CD4-positive, alpha-beta T cell treated with Interleukin-4 for 4 hours (primary cell): ENCODE measurements at regions not wholly inside any gene's neighbourhood (a gene's known extent, or its start where the extent isn't known, plus 50 kb on each side); places are given as distances from the start of the nearest gene placed in this dataset.
"Not testable (repeated sequence)": the region's sequence is repeated elsewhere in the genome, so short reads cannot be mapped to it uniquely, and the experiment has no call there.

Experiments used
- DNase-seq: peaks from one replicate; pipeline ENCODE4 v3.0.0-alpha.2; 2020

GRCh38 chr10:120115959-120116358, 223.4 kb downstream of the SEC23IP start:
- no peak for DNase-seq

- DNase-seq, result no peak
Measured at GRCh38 chr10:120121768-120122167, 229.2 kb downstream of the SEC23IP start.

GRCh38 chr10:120131183-120131582, 238.7 kb downstream of the SEC23IP start:
- no peak for DNase-seq

GRCh38 chr10:120132811-120133210, 240.3 kb downstream of the SEC23IP start:
- DNase-seq, result no peak

GRCh38 chr10:120138689-120139088, 246.2 kb downstream of the SEC23IP start:
- no peak for DNase-seq

GRCh38 chr10:120145107-120145506, 252.6 kb downstream of the SEC23IP start:
- DNase-seq, result no peak

- no peak for DNase-seq
Measured at GRCh38 chr10:120156614-120157274, 264.2 kb downstream of the SEC23IP start.

- DNase-seq, result no peak
Measured at GRCh38 chr10:120161111-120161510, 268.6 kb downstream of the SEC23IP start.

- no peak for DNase-seq
Measured at GRCh38 chr10:120162471-120162870, 269.9 kb downstream of the SEC23IP start.

GRCh38 chr10:120172356-120172755, 279.8 kb downstream of the SEC23IP start:
- DNase-seq, result no peak

- no peak for DNase-seq
Measured at GRCh38 chr10:120174491-120174890, 282.0 kb downstream of the SEC23IP start.

GRCh38 chr10:120177330-120177729, 279.7 kb upstream of the PLPP4 start:
- no peak for DNase-seq

- DNase-seq, result no peak
Measured at GRCh38 chr10:120180160-120180559, 276.9 kb upstream of the PLPP4 start.

GRCh38 chr10:120181154-120181553, 275.9 kb upstream of the PLPP4 start:
- no peak for DNase-seq

GRCh38 chr10:120182431-120182830, 274.6 kb upstream of the PLPP4 start:
- DNase-seq, result no peak

GRCh38 chr10:120183546-120183945, 273.5 kb upstream of the PLPP4 start:
- DNase-seq, result no peak

GRCh38 chr10:120184547-120185337, 272.3 kb upstream of the PLPP4 start:
- DNase-seq, result no peak

- no peak for DNase-seq
Measured at GRCh38 chr10:120186506-120186905, 270.5 kb upstream of the PLPP4 start.

GRCh38 chr10:120187168-120187567, 269.9 kb upstream of the PLPP4 start:
- DNase-seq, result not testable (repeated sequence)

- DNase-seq, result no peak
Measured at GRCh38 chr10:120188950-120189349, 268.1 kb upstream of the PLPP4 start.

GRCh38 chr10:120195984-120196712, 260.9 kb upstream of the PLPP4 start:
- DNase-seq, result no peak

GRCh38 chr10:120204877-120205276, 252.2 kb upstream of the PLPP4 start:
- no peak for DNase-seq

- no peak for DNase-seq
Measured at GRCh38 chr10:120205368-120206018, 251.5 kb upstream of the PLPP4 start.
